IMR-90 (cell line): ENCODE measurements at regions not wholly inside any gene's neighbourhood (a gene's known extent, or its start where the extent isn't known, plus 50 kb on each side); places are given as distances from the start of the nearest gene placed in this dataset.
A peak's percentile ranks its signal among the peaks of the same experiment; 100 is the strongest.

Source experiments
- ATAC-seq: fragments of 200-7000 bp; cut with Tn5 transposase; 2 replicates; pipeline ENCODE4 v1.9.1; 2020; ENCODE audit warnings: low read depth, mild to moderate bottlenecking, moderate library complexity
- BruUV-seq: library from RNA; stranded (reverse); fragments of 400-500 nt; replicated peaks from 2 replicates; lab custom pipeline; 2021; lab: Mats Ljungman, UMichigan
- CTCF ChIA-PET: fragments of 300-600 bp; formaldehyde crosslinking; extraction: SDS; loops from one replicate; lab custom pipeline; 2021; ENCODE audit warnings: antibody characterized with exemption; lab: Yijun Ruan, JAX
- POLR2A ChIA-PET: fragments of 300-600 bp; sonication (Branson Sonifier 250); formaldehyde crosslinking; loops from one replicate; lab custom pipeline; 2022; ENCODE audit warnings: antibody characterized with exemption; ENCODE audit not compliant: unreplicated experiment; lab: Charles Lee
- DNase-seq: peaks from one replicate; pipeline ENCODE4 v3.0.0; 2013
- H2AFZ ChIP-seq: replicated peaks from 2 replicates; pipeline ENCODE3; 2013; ENCODE audit warnings: low read length, mild to moderate bottlenecking; ENCODE audit not compliant: poor library complexity
- H2AK5ac ChIP-seq: 2 replicates; pipeline ENCODE4 v1.6.1; 2013; ENCODE audit warnings: low read depth, low read length, inconsistent platforms
- H2AK9ac ChIP-seq: replicated peaks from 2 replicates; pipeline ENCODE3; 2013; ENCODE audit warnings: mild to moderate bottlenecking, low read depth, low read length, moderate library complexity; ENCODE audit not compliant: poor library complexity
- H2BK120ac ChIP-seq: 2 replicates; pipeline ENCODE4 v1.6.1; 2013; ENCODE audit warnings: low read depth, low read length, inconsistent platforms
- H2BK15ac ChIP-seq: 3 replicates; pipeline ENCODE4 v1.6.1; 2013; ENCODE audit warnings: low read depth, low read length, inconsistent platforms
- H2BK20ac ChIP-seq: 2 replicates; pipeline ENCODE4 v1.6.1; 2013; ENCODE audit warnings: low read depth, mild to moderate bottlenecking, inconsistent platforms, low read length, moderate library complexity
- H2BK5ac ChIP-seq: 2 replicates; pipeline ENCODE4 v1.6.1; 2013; ENCODE audit warnings: mild to moderate bottlenecking, low read depth, low read length, inconsistent platforms; ENCODE audit not compliant: poor library complexity, severe bottlenecking
- H3K14ac ChIP-seq: replicated peaks from 2 replicates; pipeline ENCODE4 v1.6.1; 2013; ENCODE audit warnings: low read depth, low read length, inconsistent platforms
- H3K18ac ChIP-seq: 2 replicates; pipeline ENCODE4 v1.6.1; 2013; ENCODE audit warnings: low read depth, low read length, control low read depth
- H3K23ac ChIP-seq: 2 replicates; pipeline ENCODE4 v1.6.1; 2013; ENCODE audit warnings: low read depth, low read length, inconsistent platforms
- H3K27ac ChIP-seq: 2 replicates; pipeline ENCODE4 v1.5.1; 2013; ENCODE audit warnings: mild to moderate bottlenecking, control low read depth, low read length; ENCODE audit not compliant: insufficient read depth
- H3K27me3 ChIP-seq: 2 replicates; pipeline ENCODE4 v1.6.1; 2013; ENCODE audit warnings: low read length; ENCODE audit not compliant: control insufficient read depth, insufficient read depth
- H3K36me3 ChIP-seq: 2 replicates; pipeline ENCODE4 v1.6.1; 2013; ENCODE audit warnings: low read length, mixed read lengths; ENCODE audit not compliant: control insufficient read depth, insufficient read depth
- H3K4ac ChIP-seq: 2 replicates; pipeline ENCODE4 v1.6.1; 2013; ENCODE audit warnings: low read depth, low read length, inconsistent platforms
- H3K4me1 ChIP-seq: 2 replicates; pipeline ENCODE4 v1.6.1; 2013; ENCODE audit warnings: low read length, mixed read lengths; ENCODE audit not compliant: control insufficient read depth, insufficient read depth
- H3K4me2 ChIP-seq: 2 replicates; pipeline ENCODE4 v1.6.1; 2013; ENCODE audit warnings: low read depth, mild to moderate bottlenecking, control low read depth, low read length, moderate library complexity
- H3K4me3 ChIP-seq: 2 replicates; pipeline ENCODE4 v1.5.1; 2013; ENCODE audit warnings: low read depth, mild to moderate bottlenecking, control low read depth, low read length, moderate library complexity; ENCODE audit not compliant: insufficient read depth
- H3K56ac ChIP-seq: 2 replicates; pipeline ENCODE4 v1.6.1; 2013; ENCODE audit warnings: low read length, inconsistent platforms; ENCODE audit not compliant: insufficient read depth; ENCODE audit errors: extremely low read depth
- H3K79me1 ChIP-seq, 2 experiments: 2 replicates each; pipeline ENCODE4 v1.6.1; 2013; ENCODE audit warnings: low read length in 2 of 2, inconsistent platforms in 1 of 2, low read depth in 1 of 2
- H3K9ac ChIP-seq: 2 replicates; pipeline ENCODE4 v1.6.1; 2013; ENCODE audit warnings: low read depth, low read length, control low read depth
- H3K9me1 ChIP-seq: 2 replicates; pipeline ENCODE4 v1.6.1; 2013; ENCODE audit warnings: low read length, inconsistent platforms; ENCODE audit not compliant: insufficient read depth
- H3K9me3 ChIP-seq: 2 replicates; pipeline ENCODE4 v1.6.1; 2013; ENCODE audit warnings: low read length; ENCODE audit not compliant: control insufficient read depth, insufficient read depth
- H4K20me1 ChIP-seq: 2 replicates; pipeline ENCODE4 v1.6.1; 2013; ENCODE audit warnings: low read length, inconsistent platforms; ENCODE audit not compliant: insufficient read depth
- H4K5ac ChIP-seq: 2 replicates; pipeline ENCODE4 v1.6.1; 2013; ENCODE audit warnings: mild to moderate bottlenecking, low read depth, low read length, control low read depth
- H4K8ac ChIP-seq, 2 experiments: 2 replicates each; pipeline ENCODE4 v1.6.1; 2013; ENCODE audit warnings: low read depth in 2 of 2, low read length in 2 of 2, control low read depth in 1 of 2, inconsistent platforms in 1 of 2
- H4K91ac ChIP-seq: 2 replicates; pipeline ENCODE4 v1.6.1; 2013; ENCODE audit warnings: low read depth, low read length, inconsistent platforms; ENCODE audit not compliant: insufficient read depth
- MAFK ChIP-seq: IDR thresholded peaks from 2 replicates; pipeline ENCODE4 v1.6.1; 2012; ENCODE audit warnings: low read depth, low read length, improper control_type of control experiment
- MXI1 ChIP-seq: IDR thresholded peaks from 2 replicates; pipeline ENCODE4 v1.6.1; 2012; ENCODE audit warnings: low read depth, mild to moderate bottlenecking, low read length, moderate library complexity, borderline replicate concordance
- whole genome bisulfite sequencing, 2 experiments: methylation state at CpG; one replicate each; pipeline versions ENCODE4 v1.1.5 to v1.1.7; 2013; ENCODE audit warnings: missing lambda C conversion rate in 2 of 2; ENCODE audit not compliant: insufficient read length in 1 of 2; ENCODE audit errors: extremely low coverage in 2 of 2; 5-methylcytosine and 5-hydroxymethylcytosine counted together
- dilution Hi-C: fragments of 300-500 bp; cut with HindIII; formaldehyde crosslinking; loops from one replicate; pipeline ENCODE4 v1.14.3; 2018; ENCODE audit warnings: low sequenced_read_pairs; ENCODE audit not compliant: unreplicated experiment
- in situ Hi-C: fragments of 300-500 bp; cut with MboI; formaldehyde crosslinking; loops from 3 replicates; pipeline ENCODE4 v1.14.3; 2019; ENCODE audit warnings: low sequenced_read_pairs, inconsistent platforms, mixed read lengths
- intact Hi-C: fragments of 100-400 bp; cut with micrococcal nuclease; formaldehyde crosslinking; loops from 2 replicates; pipeline ENCODE4 v1.10.0; 2022

- Histone ChIP-seq H3K4ac (no peak overlapping the region), H3K18ac (no peak overlapping the region), H3K4me2 (no peak overlapping the region), H3K27me3 (no peaks in the 10 kb centered on the region), H3K56ac (no peak overlapping the region), H2AFZ (no peak overlapping the region), H4K91ac (no peak overlapping the region), H4K5ac (no peak overlapping the region), H3K14ac (no peak overlapping the region), H3K9me1 (peaks cover 3% of the 10 kb centered on the region; the same call in 1 of the 2 replicates), H2BK15ac (no peak overlapping the region), H3K9me3 (no peaks in the 10 kb centered on the region), H3K27ac (no peak overlapping the region), H4K8ac (no peak overlapping the region), H2BK120ac (no peak overlapping the region), H3K9ac (no peak overlapping the region), H3K4me1 (peaks cover 3% of the 10 kb centered on the region; the same call in 1 of the 2 replicates), H3K79me1 (no peaks in the 10 kb centered on the region), H3K4me3 (no peak overlapping the region), H4K20me1 (no peaks in the 10 kb centered on the region), H3K23ac (no peak overlapping the region), H2BK20ac (no peak overlapping the region), H2AK9ac (no peak overlapping the region), H3K36me3 (no peaks in the 10 kb centered on the region), H2BK5ac (no peak overlapping the region), H2AK5ac (no peak overlapping the region)
- BruUV-seq = no TSS peak
- POLR2A ChIA-PET = interaction anchor here (0.5 kb wide), 1 partner anchor 495 kb away, joined by 3 read pairs; no protein-coding TSS in a partner anchor
- CTCF ChIA-PET = interaction anchor here (0.5 kb wide), 1 partner anchor 803 kb away, joined by 5 read pairs; no protein-coding TSS in a partner anchor
- no peak for TF ChIP-seq MXI1
- peak; percentile 70 for TF ChIP-seq MAFK
- in situ Hi-C loops (no loop called here), dilution Hi-C loops (no loop called here), intact Hi-C loops (no loop called here)
- ATAC-seq = no peak
- no CpG with 5 or more reads among the region's 2 CpGs for WGBS, 2 experiments
- no peak for DNase-seq
Observed at GRCh38 chr2:144206019-144206418, 313.9 kb downstream of the ZEB2 start.
